Suprapubic skin (tissue), 4 donors: ENCODE measurements at regions not wholly inside any gene's neighbourhood (a gene's known extent, or its start where the extent isn't known, plus 50 kb on each side); places are given as distances from the start of the nearest gene placed in this dataset.

Source experiments
- POLR2A ChIP-seq, 2 donors: fragments of 450-650 bp; IDR thresholded peaks; one replicate each; pipeline ENCODE4 v1.6.1; 2017; ENCODE audit warnings: antibody characterized with exemption in 2 of 2, mild to moderate bottlenecking in 2 of 2, moderate library complexity in 2 of 2
- POLR2AphosphoS5 ChIP-seq, 3 donors: sonication (generic); formaldehyde crosslinking; IDR thresholded peaks; one replicate each; pipeline ENCODE4 v1.6.1; 2017; ENCODE audit warnings: antibody characterized with exemption in 3 of 3
- TF ChIP-seq, protein P1 (sequence below), 2 donors: fragments of 200-600 bp in 1 of 2; fragments of 450-650 bp in 1 of 2; sonication (generic) in 1 of 2; IDR thresholded peaks; one replicate each; pipeline ENCODE4 v1.5.1; 2016 to 2019; ENCODE audit warnings: antibody characterized with exemption in 2 of 2, mild to moderate bottlenecking in 1 of 2, moderate library complexity in 1 of 2

DNA sequence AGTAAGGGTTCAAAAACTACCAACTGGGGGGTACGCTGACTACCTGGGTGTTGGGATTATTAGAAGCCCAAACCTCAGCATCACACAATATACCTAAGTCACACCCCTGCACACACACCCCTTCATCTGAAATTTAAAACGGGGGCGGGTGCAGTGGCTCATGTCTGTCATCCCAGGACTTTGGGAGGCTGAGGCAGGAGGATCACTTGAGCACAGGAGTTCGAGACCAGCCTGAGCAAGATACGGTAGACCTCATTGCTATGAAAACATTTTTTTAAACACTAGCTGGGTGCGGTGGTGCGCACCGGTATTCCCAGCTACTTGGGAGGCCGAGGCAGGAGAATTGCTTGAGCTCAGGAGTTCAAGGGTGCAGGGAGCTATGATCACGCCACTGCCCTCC lies 331.0 kb downstream of the ASMT start:
- TF ChIP-seq POLR2A (IDR thresholded peaks at IDR 0.05) (no peak), POLR2AphosphoS5 (IDR thresholded peaks at IDR 0.05) (no peak)
- TF ChIP-seq, protein P1, sequence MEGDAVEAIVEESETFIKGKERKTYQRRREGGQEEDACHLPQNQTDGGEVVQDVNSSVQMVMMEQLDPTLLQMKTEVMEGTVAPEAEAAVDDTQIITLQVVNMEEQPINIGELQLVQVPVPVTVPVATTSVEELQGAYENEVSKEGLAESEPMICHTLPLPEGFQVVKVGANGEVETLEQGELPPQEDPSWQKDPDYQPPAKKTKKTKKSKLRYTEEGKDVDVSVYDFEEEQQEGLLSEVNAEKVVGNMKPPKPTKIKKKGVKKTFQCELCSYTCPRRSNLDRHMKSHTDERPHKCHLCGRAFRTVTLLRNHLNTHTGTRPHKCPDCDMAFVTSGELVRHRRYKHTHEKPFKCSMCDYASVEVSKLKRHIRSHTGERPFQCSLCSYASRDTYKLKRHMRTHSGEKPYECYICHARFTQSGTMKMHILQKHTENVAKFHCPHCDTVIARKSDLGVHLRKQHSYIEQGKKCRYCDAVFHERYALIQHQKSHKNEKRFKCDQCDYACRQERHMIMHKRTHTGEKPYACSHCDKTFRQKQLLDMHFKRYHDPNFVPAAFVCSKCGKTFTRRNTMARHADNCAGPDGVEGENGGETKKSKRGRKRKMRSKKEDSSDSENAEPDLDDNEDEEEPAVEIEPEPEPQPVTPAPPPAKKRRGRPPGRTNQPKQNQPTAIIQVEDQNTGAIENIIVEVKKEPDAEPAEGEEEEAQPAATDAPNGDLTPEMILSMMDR (IDR thresholded peaks at IDR 0.05), result no peak
